Karpas-422 (cell line): ENCODE measurements at regions not wholly inside any gene's neighbourhood (a gene's known extent, or its start where the extent isn't known, plus 50 kb on each side); places are given as distances from the start of the nearest gene placed in this dataset.

Experiments
- DNase-seq: peaks from one replicate; pipeline ENCODE4 v3.0.0-alpha.2; 2015
- H2AFZ ChIP-seq: fragments of 200-600 bp; sonication (generic); 2 replicates; pipeline ENCODE4 v1.6.1; 2014; ENCODE audit warnings: antibody characterized with exemption, low read length, mixed read lengths
- H3K27ac ChIP-seq: fragments of 200-600 bp; sonication (generic); 2 replicates; pipeline ENCODE4 v1.5.1; 2014; ENCODE audit warnings: mild to moderate bottlenecking, low read length, moderate library complexity
- H3K27me3 ChIP-seq: fragments of 200-600 bp; sonication (generic); 2 replicates; pipeline ENCODE4 v1.6.1; 2014; ENCODE audit warnings: low read length, mixed read lengths
- H3K36me3 ChIP-seq: fragments of 200-600 bp; sonication (generic); 2 replicates; pipeline ENCODE4 v1.6.1; 2014; ENCODE audit warnings: low read length, mixed read lengths; ENCODE audit not compliant: insufficient read depth
- H3K4me1 ChIP-seq: fragments of 200-600 bp; sonication (generic); 2 replicates; pipeline ENCODE4 v1.6.1; 2014; ENCODE audit warnings: mild to moderate bottlenecking, low read length, mixed read lengths
- H3K4me2 ChIP-seq: fragments of 200-600 bp; sonication (generic); 2 replicates; pipeline ENCODE4 v1.6.1; 2014; ENCODE audit warnings: low read length, low read depth, mild to moderate bottlenecking; ENCODE audit not compliant: poor library complexity, severe bottlenecking
- H3K4me3 ChIP-seq: fragments of 200-600 bp; sonication (generic); 2 replicates; pipeline ENCODE4 v1.5.1; 2014; ENCODE audit warnings: mild to moderate bottlenecking, antibody characterized with exemption, low read length, mixed read lengths
- H3K79me2 ChIP-seq: fragments of 200-600 bp; sonication (generic); 2 replicates; pipeline ENCODE4 v1.6.1; 2014; ENCODE audit warnings: mild to moderate bottlenecking, low read length, mixed read lengths
- H3K9ac ChIP-seq: fragments of 200-600 bp; sonication (generic); 2 replicates; pipeline ENCODE4 v1.6.0; 2014; ENCODE audit warnings: low read length
- H3K9me2 ChIP-seq: fragments of 200-600 bp; sonication (generic), shearing (Covaris generic); replicated peaks from 2 replicates; pipeline ENCODE4 v1.6.0; 2014; ENCODE audit warnings: mild to moderate bottlenecking, low read length, moderate library complexity; ENCODE audit not compliant: insufficient read depth
- H3K9me3 ChIP-seq: fragments of 300-700, 200-600 bp; sonication (generic); 2 replicates; pipeline ENCODE4 v1.6.1; 2014; ENCODE audit warnings: low read length, mixed read lengths
- H4K20me1 ChIP-seq: fragments of 200-600 bp; sonication (generic); 2 replicates; pipeline ENCODE4 v1.6.1; 2014; ENCODE audit warnings: mild to moderate bottlenecking, antibody characterized with exemption, low read length, low read depth; ENCODE audit not compliant: insufficient read depth

- DNase-seq: no peak
- Histone ChIP-seq H3K4me2 (no peak overlapping the region), H3K27ac (no peak overlapping the region), H3K4me3 (no peak overlapping the region), H3K9ac (no peak overlapping the region), H2AFZ (no peak overlapping the region), H3K79me2 (no peaks in the 10 kb centered on the region), H3K4me1 (no peaks in the 10 kb centered on the region), H3K9me2 (peaks cover 3% of the 10 kb centered on the region; the same call in 1 of the 2 replicates), H3K36me3 (no peaks in the 10 kb centered on the region), H4K20me1 (no peaks in the 10 kb centered on the region), H3K9me3 (no peaks in the 10 kb centered on the region), H3K27me3 (no peaks in the 10 kb centered on the region)
Observed at GRCh38 chr5:39863926-39864552, 439.3 kb upstream of the DAB2 start.

GRCh38 chr5:39857041-39857440 is 432.3 kb upstream of the DAB2 start:
- DNase-seq: no peak
- no peak overlapping the region for H3K9ac ChIP-seq
- no peak overlapping the region for H2AFZ ChIP-seq
- no peaks in the 10 kb centered on the region for H3K79me2 ChIP-seq
- no peaks in the 10 kb centered on the region for H3K36me3 ChIP-seq
- no peaks in the 10 kb centered on the region for H3K27me3 ChIP-seq
- H3K4me3 ChIP-seq: no peak overlapping the region
- no peak overlapping the region for H3K27ac ChIP-seq
- no peaks in the 10 kb centered on the region for H4K20me1 ChIP-seq
- H3K4me2 ChIP-seq: no peak overlapping the region
- H3K4me1 ChIP-seq: no peaks in the 10 kb centered on the region
- no peaks in the 10 kb centered on the region for H3K9me2 ChIP-seq
- H3K9me3 ChIP-seq: no peaks in the 10 kb centered on the region

GRCh38 chr5:39854771-39855410 is 430.1 kb upstream of the DAB2 start:
- Histone ChIP-seq H3K4me2 (no peak overlapping the region), H3K4me3 (no peak overlapping the region), H3K9me2 (no peaks in the 10 kb centered on the region), H3K9ac (no peak overlapping the region), H3K27ac (no peak overlapping the region), H3K27me3 (no peaks in the 10 kb centered on the region), H2AFZ (no peak overlapping the region), H4K20me1 (no peaks in the 10 kb centered on the region), H3K36me3 (no peaks in the 10 kb centered on the region), H3K9me3 (no peaks in the 10 kb centered on the region), H3K79me2 (no peaks in the 10 kb centered on the region), H3K4me1 (no peaks in the 10 kb centered on the region)
- DNase-seq: no peak

- no peak overlapping the region for H3K4me3 ChIP-seq
- H3K36me3 ChIP-seq: no peaks in the 10 kb centered on the region
- H3K4me1 ChIP-seq: no peaks in the 10 kb centered on the region
- H3K4me2 ChIP-seq: no peak overlapping the region
- H2AFZ ChIP-seq: no peak overlapping the region
- DNase-seq: no peak
- no peaks in the 10 kb centered on the region for H3K79me2 ChIP-seq
- no peaks in the 10 kb centered on the region for H3K27me3 ChIP-seq
- no peaks in the 10 kb centered on the region for H3K9me3 ChIP-seq
- no peaks in the 10 kb centered on the region for H4K20me1 ChIP-seq
- H3K27ac ChIP-seq: no peak overlapping the region
- H3K9me2 ChIP-seq: no peaks in the 10 kb centered on the region
- no peak overlapping the region for H3K9ac ChIP-seq
Observed at GRCh38 chr5:39850291-39850690, 425.5 kb upstream of the DAB2 start.

GRCh38 chr5:39846144-39846543 is 421.4 kb upstream of the DAB2 start:
- Histone ChIP-seq H4K20me1 (no peaks in the 10 kb centered on the region), H3K27me3 (no peaks in the 10 kb centered on the region), H3K4me3 (no peak overlapping the region), H3K4me2 (no peak overlapping the region), H3K4me1 (no peaks in the 10 kb centered on the region), H3K9me3 (no peaks in the 10 kb centered on the region), H3K9me2 (no peaks in the 10 kb centered on the region), H3K27ac (no peak overlapping the region), H3K9ac (no peak overlapping the region), H3K79me2 (no peaks in the 10 kb centered on the region), H2AFZ (no peak overlapping the region), H3K36me3 (no peaks in the 10 kb centered on the region)
- no peak for DNase-seq

DNA sequence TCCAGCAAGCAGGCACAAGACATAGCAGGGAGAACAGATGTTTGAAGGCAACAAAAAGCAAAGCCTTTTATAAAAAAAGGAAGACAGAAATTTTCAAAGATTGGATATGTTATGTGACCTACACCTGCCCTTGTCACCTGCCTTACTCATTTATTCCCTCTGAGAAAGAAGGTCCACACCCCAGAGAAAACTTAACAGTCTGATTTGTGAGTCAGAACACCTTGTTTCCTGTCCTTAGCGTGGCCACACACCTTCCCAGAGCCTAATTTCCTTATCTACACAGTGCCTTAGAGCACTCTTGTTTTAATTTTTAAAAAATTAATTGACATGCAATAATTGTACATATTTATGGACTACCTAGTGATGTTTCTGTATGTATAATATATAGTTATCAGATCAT is 419.0 kb upstream of the DAB2 start:
- no peak overlapping the region for H2AFZ ChIP-seq
- no peaks in the 10 kb centered on the region for H3K4me1 ChIP-seq
- no peaks in the 10 kb centered on the region for H3K36me3 ChIP-seq
- no peak overlapping the region for H3K4me2 ChIP-seq
- no peaks in the 10 kb centered on the region for H3K79me2 ChIP-seq
- no peaks in the 10 kb centered on the region for H4K20me1 ChIP-seq
- H3K27ac ChIP-seq: no peak overlapping the region
- no peaks in the 10 kb centered on the region for H3K27me3 ChIP-seq
- H3K9me2 ChIP-seq: no peaks in the 10 kb centered on the region
- H3K9me3 ChIP-seq: no peaks in the 10 kb centered on the region
- H3K9ac ChIP-seq: no peak overlapping the region
- no peak overlapping the region for H3K4me3 ChIP-seq
- no peak for DNase-seq

DNA sequence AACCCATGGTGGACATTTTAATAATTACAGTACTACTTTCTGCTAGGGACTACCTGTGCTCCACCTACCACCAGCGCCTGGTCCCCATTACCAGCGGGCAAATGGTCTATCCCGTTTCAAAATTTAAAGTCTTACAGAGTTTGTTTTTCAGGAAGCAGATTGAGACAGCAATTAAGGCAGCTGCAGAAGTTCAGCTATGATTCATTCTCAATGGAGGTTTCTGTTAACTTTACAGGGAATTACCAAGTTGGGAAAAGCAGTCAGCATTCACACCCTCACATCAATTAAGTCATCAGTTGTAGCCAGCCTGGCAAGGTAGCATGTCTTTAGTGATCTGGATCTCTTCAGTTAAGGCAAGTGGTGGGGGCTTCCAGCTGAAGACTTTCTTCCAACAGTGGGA is 410.6 kb upstream of the DAB2 start:
- no peak overlapping the region for H3K4me2 ChIP-seq

DNA sequence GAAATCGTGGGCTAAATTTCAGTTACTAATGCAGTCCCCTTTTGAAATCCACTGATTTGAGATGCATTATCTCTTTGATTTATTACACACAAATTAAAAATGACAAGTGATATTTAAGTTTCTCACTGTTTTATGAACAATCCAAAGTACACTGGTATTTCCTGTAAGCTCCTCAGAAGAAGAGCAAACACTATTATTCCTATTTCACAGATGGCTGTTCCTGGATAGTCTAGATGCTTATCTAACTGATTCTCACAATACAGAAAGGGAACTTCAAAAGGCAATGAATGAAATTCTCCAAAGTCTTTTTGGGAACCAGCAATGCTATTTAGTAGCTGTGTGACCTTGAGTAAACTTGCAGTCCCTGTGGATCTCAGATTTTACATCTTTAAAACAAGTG is 404.7 kb upstream of the DAB2 start:
- Histone ChIP-seq H3K79me2 (no peaks in the 10 kb centered on the region), H3K4me3 (no peak overlapping the region), H3K27me3 (no peaks in the 10 kb centered on the region), H3K4me1 (no peaks in the 10 kb centered on the region), H3K9ac (no peak overlapping the region), H3K27ac (no peak overlapping the region), H2AFZ (no peak overlapping the region), H4K20me1 (no peaks in the 10 kb centered on the region), H3K9me2 (no peaks in the 10 kb centered on the region), H3K9me3 (no peaks in the 10 kb centered on the region), H3K4me2 (no peak overlapping the region), H3K36me3 (no peaks in the 10 kb centered on the region)
- DNase-seq: no peak

More for the DNA sequence above, 410.6 kb upstream of the DAB2 start:
- Histone ChIP-seq H3K9me2 (no peaks in the 10 kb centered on the region), H3K79me2 (no peaks in the 10 kb centered on the region), H3K9ac (no peak overlapping the region), H2AFZ (no peak overlapping the region), H3K4me1 (no peaks in the 10 kb centered on the region), H4K20me1 (no peaks in the 10 kb centered on the region), H3K9me3 (no peaks in the 10 kb centered on the region), H3K27ac (no peak overlapping the region), H3K36me3 (no peaks in the 10 kb centered on the region), H3K27me3 (no peaks in the 10 kb centered on the region), H3K4me3 (no peak overlapping the region)
- DNase-seq: no peak
